Left kidney (tissue), 1 donor: ENCODE measurements at regions not wholly inside any gene's neighbourhood (a gene's known extent, or its start where the extent isn't known, plus 50 kb on each side); places are given as distances from the start of the nearest gene placed in this dataset.
"Not testable (repeated sequence)": the region's sequence is repeated elsewhere in the genome, so short reads cannot be mapped to it uniquely, and the experiment has no call there.

Experiments used
- DNase-seq: peaks from one replicate; pipeline ENCODE4 v3.0.0-alpha.2; 2013

DNA sequence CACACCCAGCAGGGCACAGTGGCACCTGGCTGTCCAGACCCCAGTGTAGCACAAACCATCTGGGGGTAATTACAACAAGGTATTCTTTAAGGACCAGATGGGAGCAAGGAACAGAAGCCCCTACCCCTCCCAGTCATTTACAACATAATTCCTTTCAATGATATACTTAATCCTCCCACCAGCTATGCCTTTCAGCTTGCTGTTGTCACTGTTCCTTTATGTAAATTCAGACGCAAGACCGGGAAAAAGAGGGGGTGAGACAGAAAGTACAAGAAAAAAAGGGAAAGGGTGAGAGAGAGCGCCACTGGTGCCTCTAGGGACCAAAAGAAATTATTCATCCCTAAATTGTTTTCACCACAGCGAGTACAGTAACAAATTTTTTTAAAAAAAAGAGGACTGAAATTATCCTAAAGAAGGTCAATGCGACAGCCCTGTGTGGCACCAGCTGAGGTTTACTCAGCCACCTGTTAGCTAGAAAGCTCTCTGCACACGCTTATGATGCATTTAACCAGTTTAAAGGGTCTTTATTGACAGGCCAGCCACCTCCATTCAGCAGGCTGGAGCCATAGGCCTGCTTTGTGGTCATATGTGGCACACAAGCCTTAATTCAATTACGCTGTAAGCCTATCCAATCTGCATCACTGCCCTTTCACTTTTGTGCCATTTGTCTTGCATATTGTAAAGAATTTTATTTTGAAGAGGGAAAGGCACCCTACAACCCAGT is 210.2 kb upstream of the ISL1 start:
- DNase-seq: no peak

- no peak for DNase-seq
These were observed 201.9 kb upstream of the ISL1 start for GRCh38 chr5:51181208-51181894.

GRCh38 chr5:51185850-51186329 is 197.4 kb upstream of the ISL1 start:
- no peak for DNase-seq

- no peak for DNase-seq
These were observed 195.2 kb upstream of the ISL1 start for GRCh38 chr5:51188001-51188591.

- DNase-seq: no peak
These were observed 188.6 kb upstream of the ISL1 start for GRCh38 chr5:51194671-51195070.

- no peak for DNase-seq
These were observed 182.2 kb upstream of the ISL1 start for GRCh38 chr5:51201024-51201423.

DNA sequence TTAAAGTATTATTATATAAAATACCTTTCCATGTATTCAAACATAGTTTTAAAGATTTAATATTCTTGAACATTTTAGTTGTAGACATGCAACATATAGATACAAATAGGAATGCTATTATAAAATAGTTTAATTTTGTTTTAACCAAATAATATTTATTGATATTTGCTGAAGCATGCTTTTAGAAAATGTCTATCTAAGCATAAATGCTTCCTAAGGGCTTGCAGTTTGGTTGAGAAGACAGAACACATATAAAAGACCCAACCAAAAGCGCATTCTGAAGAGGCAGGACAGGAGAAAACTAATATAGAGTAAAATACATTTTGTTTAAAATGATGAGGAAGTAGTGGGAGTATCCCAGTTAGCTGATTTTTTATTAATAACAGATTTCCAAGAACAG is 181.5 kb upstream of the ISL1 start:
- no peak for DNase-seq

GRCh38 chr5:51202161-51202560 is 181.1 kb upstream of the ISL1 start:
- DNase-seq: no peak

GRCh38 chr5:51203598-51203997 is 179.7 kb upstream of the ISL1 start:
- DNase-seq: no peak

GRCh38 chr5:51208296-51208695 is 175.0 kb upstream of the ISL1 start:
- no peak for DNase-seq

DNA sequence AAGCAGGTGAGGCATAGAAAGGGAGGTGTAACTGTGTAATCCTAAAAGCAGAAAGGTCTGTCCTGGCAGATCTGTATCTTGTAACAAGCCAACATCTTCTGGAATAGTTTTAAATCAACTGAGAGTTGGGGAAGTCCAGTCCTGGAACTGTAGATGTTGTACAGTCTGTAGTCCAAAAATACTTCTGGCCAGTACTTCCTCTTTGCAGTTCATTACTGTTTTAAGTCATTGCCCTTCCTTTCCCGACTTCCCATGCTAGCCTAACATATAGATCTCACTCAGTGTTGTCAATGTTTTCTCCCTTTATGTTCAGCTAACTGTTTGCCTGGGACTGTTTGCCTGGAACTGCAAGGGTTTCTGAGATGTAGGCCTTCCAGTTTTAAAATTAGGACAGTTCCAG is 168.5 kb upstream of the ISL1 start:
- DNase-seq: no peak

DNA sequence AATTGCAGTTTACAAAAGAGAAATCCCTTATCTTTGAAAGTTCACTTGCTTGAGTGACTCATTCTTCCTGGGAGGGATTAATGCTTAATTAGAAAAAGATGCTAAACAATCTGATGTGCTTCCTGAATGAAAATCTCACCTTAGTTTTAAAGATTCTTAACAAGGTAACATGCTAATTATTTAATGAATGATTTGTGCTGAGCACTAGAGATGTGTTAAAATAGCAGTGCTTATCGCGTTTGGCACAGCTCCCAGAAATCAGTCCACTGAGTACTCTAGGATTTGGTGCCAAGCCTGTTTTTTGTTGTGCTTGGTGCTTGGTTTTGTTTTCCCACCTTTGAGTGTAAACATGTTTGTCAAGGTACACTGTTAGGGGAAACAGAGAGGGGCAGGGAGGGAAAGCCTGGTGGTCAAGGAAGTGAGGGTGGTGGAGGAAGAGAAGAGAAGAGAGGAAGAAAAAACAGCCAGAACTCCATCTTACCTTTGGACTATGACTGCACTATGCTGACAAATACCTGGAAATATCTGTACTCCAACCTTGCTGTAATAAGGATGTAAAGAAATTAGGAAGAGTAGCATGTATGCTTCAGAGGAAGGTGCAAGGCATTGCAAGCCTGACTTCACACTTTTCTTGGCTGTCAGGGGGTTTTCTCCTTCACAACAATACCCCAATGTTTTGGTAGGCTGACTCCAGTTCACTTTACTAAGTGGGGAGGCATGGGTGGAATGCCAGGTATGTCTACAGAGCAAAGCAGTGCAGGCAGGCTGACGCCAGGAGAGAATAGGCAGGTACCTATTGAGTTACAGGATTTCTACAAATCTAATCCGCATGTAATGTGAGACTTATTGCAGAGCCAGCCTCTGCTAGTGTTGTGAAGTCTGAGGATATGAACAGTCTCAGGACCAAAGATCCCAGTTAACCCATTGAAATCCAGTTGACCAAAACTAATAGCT is 157.2 kb upstream of the ISL1 start:
- DNase-seq: peak; percentile 32

GRCh38 chr5:51227963-51228470 is 155.2 kb upstream of the ISL1 start:
- DNase-seq: no peak

GRCh38 chr5:51230336-51230735 is 152.9 kb upstream of the ISL1 start:
- no peak for DNase-seq

DNA sequence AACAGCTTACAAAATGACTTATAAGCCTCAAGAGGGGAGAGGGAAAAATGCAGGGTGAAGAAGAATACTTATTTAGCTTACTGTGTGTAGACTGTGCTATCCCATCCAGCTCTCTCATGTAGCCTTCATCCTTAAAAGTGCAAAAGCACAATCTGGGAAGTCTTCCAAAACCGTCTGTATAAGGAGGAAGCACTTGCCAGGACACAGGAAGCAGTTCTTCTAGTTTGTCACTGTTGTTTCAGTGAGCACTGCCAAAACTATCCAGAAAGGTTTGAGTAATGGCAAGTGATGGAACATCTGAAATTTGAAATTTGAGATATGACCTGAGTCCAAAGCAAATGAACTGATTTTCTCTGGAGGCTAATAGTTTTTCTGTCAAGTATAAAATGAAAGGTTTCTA is 140.8 kb upstream of the ISL1 start:
- no peak for DNase-seq

DNA sequence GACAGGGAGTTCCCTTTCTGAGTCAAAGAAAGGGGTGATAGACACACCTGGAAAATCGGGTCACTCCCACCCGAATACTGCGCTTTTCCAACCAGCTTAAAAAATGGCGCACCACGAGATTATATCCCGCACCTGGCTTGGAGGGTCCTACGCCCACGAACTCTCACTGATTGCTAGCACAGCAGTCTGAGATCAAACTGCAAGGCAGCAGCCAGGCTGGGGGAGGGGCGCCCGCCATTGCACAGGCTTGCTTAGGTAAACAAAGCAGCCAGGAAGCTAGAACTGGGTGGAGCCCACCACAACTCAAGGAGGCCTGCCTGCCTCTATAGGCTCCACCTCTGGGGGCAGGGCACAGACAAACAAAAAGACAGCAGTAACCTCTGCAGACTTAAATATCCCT is 132.3 kb upstream of the ISL1 start:
- DNase-seq: not testable (repeated sequence)

DNA sequence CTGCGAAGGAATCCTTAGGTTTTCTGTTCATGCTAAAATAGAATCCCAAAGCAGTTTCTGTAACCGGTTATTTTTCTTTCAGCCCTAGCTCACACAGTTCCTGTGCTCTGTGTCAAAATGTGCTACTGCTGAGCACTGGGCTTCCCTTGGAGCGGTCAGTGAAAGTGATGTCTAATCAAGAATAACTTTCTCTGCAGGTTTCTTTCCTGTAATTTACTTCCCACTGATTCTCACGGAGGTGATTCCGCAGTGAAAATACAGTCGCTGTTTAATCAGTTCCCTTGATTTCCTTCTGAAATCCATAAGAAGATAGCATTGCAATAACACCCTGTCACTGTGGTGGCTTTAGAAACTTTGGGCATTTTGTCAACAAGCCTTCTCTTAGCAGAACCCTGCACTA is 112.0 kb upstream of the ISL1 start:
- DNase-seq: no peak

GRCh38 chr5:51273021-51273420 is 110.2 kb upstream of the ISL1 start:
- DNase-seq: no peak

GRCh38 chr5:51273871-51274270 is 109.4 kb upstream of the ISL1 start:
- DNase-seq: no peak

- DNase-seq: no peak
These were observed 107.8 kb upstream of the ISL1 start for GRCh38 chr5:51275428-51275827.

- DNase-seq: no peak
These were observed 107.0 kb upstream of the ISL1 start for GRCh38 chr5:51276250-51276649.

- DNase-seq: no peak
These were observed 104.7 kb upstream of the ISL1 start for GRCh38 chr5:51278539-51278938.
